ENCODE measurements at regions not wholly inside any gene's neighbourhood (a gene's known extent, or its start where the extent isn't known, plus 50 kb on each side); places are given as distances from the start of the nearest gene placed in this dataset.

DNA sequence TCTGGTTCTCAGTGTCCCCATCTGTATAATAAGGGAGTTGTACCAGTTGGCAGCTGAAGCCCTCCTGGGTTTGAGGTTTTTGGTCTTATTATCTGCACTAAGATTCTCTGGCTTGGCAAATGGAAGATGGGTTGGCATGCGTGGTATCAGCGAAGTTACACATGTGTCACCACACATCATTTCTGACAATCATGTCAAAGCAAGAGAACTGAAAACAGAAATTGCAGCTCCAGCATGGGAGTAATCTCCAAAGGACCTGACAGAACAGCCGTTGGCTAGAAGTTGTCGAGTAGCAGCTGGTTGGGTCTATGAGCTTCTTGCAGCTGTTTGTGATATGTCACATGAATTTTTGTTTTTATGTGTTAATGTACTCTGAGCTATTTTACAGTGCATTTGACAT is 317.4 kb downstream of the SLC4A3 start:
- no peak for DNase-seq (ENCODE audit: extremely low read depth in 1 of 2, low read depth in 1 of 2)

DNA sequence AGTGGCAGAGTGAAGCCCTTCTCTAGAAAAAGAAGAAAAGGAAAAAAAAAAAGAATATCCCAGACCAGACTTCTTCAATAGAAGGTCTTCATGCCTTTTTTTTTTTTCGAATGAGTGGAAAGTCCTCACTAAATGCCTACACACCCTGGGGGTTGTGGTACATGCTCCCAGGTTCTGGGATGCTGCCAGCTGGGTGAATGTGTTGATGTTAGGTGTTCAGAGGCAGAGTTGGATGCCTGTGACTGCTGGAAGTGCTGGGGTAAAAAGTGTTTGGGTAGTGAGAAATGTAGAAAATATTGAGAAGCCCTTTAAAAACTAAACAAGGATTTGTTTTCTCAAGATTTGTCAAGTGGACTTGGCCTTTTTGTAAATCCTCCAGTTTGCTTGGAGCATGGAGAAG is 318.6 kb downstream of the SLC4A3 start:
- DNase-seq (ENCODE audit: extremely low read depth in 1 of 2, low read depth in 1 of 2): no peak

DNA sequence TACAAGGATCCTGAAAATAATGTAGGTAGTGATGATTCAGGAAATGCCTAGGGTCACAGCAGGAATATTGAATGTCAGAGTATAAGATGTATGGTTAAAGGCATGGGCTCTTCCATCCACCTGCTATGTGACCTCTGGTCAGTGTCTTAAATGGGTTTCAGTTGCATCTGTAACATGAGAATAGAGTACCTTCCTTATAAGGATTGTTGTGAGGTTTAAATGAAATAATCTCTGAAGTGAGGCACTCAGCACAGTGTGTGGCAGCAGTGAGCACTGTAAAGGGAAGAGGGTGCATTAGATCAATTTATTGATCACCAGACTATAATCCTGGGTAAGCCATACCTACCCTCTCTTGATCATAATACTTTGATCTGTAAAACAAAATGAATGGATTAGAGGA is 319.1 kb downstream of the SLC4A3 start:
- DNase-seq (ENCODE audit: extremely low read depth in 1 of 2, low read depth in 1 of 2): no peak

DNA sequence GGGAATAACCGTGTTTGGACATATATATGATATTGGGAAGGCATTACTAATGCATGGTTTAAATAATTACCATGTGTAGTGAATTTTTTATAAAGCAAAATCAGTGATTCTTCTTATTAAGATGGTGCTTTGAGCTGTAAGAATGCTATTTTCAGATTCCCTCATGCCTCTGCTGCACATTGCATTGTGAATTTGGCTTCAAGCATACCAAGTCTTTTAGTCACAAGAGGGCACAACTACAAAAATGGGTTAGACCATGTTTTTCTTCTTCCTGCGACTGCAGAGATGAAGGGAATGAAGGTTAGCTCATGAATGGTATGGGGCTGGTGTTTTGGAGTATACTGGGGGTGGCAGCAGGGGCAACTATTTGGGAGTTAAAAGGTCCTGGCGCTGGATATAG is 320.1 kb downstream of the SLC4A3 start:
- DNase-seq (ENCODE audit: extremely low read depth in 1 of 2, low read depth in 1 of 2): no peak

DNA sequence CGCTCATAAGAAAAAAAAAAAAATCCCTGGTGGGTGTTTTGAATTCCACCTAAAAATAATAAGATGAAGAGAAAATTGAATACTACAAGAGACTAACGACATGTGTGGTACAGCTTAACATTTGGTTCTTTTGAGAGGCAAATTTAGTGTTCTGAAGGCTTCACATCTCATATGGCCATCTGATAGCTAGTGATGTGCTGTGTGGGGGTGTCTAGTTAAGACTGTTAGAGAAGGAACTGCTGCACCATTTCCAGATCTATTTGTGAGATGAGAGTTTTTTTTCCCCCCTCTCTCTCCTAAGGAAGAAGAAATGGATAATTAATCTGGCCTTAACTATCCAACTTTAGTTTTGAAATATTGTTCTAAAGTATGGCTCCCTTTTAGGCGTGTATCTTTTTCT is 321.6 kb downstream of the SLC4A3 start:
- no peak for DNase-seq (ENCODE audit: extremely low read depth in 1 of 2, low read depth in 1 of 2)

DNA sequence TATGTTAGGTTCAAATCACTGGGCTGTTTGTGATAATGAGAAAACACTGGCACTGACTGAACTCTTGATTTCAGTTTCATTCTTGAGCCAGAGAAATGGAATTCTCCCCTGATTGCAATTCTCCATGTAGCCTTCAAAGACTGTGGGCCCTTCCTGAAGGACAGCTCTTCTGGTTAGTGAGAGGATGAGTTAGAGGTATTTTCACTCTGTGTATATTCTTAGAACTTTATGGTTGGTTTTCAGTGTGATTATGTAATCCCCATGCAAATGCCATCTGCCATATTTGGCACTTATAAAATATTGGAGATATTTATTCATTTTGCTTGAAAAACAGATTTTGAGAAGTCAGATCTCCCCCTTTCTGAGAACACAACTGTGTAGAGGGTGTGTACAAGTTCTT is 323.7 kb downstream of the SLC4A3 start:
- DNase-seq (ENCODE audit: extremely low read depth in 1 of 2, low read depth in 1 of 2): no peak

DNA sequence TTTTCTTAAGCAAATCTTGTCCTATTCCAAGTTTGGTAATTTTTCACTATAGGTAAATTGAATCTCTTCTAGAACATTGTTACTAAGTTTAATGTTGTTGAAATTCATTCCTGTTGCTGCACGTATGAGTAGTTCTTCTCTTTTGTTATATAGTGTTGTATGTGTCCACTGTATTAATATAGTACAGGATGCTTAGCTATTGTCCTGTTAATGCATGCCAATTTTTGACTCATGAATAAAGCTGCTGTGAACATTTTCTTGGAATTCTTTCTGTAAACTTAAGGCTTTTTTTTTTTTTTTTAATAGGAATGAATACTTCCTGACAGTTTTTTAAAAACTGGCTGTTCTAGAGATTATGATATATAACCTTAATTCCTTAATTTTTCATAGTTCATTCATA is 326.9 kb downstream of the SLC4A3 start:
- DNase-seq (ENCODE audit: extremely low read depth in 1 of 2, low read depth in 1 of 2): no peak

DNA sequence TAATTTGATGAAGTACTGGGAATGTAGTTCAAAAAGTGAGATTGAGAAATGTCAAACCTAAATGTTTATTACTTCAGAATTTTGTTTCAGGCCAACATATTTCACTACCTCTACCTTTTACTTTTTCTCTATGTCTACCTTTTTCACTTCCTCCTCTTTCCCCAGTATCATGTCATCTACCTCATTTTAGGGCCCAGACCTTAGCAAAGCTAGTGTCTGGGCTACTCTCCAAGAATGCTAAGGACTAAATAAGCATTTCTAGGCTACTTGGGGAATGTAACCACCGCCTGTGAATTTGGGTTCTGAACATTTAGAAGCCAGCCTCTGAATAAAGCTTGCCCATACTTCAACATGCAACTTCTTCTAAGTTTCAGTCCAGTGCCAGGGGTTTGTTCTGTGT is 330.4 kb downstream of the SLC4A3 start:
- no peak for DNase-seq (ENCODE audit: extremely low read depth in 1 of 2, low read depth in 1 of 2)

DNA sequence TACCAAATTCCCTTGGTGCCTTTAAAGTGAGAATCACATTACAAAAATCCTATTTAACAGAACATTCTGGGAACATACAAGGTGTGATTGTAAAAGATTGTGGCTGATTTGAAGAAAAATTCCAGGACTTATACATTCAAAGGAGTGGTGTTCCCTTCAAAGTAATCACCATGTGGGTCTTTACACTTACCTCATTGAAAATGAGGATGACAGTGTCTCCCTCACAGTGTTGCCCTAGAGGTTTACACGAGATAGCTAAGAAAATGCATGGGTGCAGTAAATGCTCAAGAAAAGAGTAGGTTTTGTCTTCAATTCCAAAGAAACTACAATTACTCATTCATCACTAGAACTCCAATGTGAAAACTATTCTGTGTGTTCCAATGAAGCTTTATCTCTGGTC is 331.5 kb downstream of the SLC4A3 start:
- DNase-seq (ENCODE audit: extremely low read depth in 1 of 2, low read depth in 1 of 2): no peak

DNA sequence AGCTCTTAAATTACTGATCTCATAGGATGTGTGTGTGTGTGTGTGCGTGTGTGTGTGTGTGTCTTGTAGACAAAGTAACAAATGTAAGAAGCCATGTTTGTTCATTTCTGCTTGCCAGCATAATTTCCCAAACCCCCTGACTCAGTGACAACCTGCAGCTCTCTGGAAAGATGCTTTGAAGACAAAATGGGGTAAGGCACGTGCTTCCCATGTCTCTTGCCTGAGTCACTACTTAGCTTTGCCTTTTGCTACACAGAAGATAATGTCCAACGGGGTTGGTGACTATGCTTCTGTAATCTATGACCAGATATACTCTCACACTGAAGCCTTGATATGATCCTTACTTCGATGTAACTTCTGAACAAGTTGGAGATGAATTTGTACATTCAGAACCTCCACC is 332.0 kb downstream of the SLC4A3 start:
- DNase-seq (ENCODE audit: extremely low read depth in 1 of 2, low read depth in 1 of 2): no peak

DNA sequence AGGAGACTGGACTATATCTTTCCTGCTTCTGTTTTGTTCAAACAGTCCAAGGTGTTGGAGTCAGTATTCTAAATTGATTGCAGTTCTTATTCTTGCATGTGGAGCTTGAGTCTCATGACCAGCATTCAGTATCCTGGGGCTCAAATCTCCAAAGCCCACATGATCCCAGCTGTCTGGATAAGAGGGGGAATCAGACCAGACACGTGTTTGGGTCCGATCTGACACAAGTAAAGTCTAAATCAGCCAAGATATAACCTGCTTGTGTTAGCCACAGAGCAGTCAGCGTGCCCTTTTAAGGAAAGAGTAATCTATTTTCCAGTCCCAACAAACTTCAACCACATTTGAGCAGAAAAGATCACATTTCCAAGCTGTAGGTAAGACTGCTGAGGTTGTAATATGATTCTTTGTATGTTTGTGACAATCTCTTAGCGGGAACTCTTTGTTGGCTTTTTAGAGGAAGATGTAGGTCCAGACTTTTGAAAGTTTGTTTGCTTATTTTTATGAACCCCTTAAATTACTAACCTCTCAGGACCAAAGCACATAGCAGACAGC is 334.6 kb downstream of the SLC4A3 start:
- no peak for DNase-seq (ENCODE audit: extremely low read depth in 1 of 2, low read depth in 1 of 2)

DNA sequence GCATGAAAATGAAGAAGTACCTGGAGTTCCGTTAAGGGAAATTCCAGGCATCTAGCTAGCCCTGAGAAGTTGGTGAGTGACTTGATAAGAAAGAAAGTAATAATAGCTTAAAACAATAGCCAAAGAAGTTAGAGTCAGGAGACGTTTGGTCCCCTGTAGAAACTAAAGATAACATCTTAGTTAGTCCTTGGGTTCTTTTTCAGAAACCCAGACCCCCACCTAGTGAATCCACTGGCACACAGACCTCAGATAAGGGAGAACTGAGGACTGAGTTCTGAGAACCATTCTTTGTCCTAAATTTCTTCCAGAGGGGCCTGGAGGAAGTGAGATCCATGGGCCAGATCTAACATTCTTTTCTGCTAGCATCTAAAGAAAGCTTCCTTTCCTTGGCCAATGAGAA is 335.4 kb downstream of the SLC4A3 start:
- no peak for DNase-seq (ENCODE audit: extremely low read depth in 1 of 2, low read depth in 1 of 2)

DNA sequence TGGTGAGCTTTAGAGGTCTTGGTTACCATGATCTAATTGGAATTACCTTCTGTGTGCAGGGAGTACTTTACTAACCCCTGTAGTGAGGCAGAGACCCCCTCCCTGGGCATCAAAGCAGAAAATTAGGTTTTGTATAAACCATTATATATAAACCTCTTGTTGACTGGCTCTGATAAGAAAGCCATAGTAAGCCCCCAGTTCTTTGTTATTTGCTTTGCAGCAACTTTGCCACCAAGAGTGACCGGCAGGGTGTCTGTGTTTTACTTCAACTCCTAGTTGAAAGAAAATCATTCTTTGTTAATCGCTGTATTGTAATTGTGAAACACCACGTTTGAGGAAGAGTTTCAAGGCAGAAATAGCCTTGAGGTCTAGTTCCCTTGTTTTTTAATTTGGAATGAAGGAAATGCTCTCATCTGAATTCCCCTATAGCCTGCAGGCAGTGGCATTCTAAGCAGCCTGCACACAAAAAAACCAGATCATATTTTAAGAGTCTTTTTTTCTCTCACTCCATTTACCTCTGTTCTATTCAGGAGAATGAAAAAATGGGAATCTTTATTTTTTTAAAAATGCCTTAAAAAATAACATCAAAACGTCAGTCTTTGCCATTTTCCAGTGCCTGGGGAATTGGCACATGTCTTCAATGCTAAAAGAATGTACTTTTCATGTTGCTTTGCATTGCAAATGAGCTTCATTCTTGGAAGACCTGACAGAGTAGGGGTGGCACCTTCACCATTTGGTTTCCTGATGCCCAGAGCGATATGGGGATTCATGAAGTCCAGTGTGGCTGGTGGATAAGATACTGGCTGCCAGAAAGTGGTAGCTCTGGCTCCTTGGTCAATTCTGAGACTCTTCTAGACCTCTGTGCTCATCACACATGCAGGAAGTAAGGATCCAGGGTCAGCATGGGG is 338.1 kb downstream of the SLC4A3 start:
- no peak for DNase-seq (ENCODE audit: extremely low read depth in 1 of 2, low read depth in 1 of 2)

DNA sequence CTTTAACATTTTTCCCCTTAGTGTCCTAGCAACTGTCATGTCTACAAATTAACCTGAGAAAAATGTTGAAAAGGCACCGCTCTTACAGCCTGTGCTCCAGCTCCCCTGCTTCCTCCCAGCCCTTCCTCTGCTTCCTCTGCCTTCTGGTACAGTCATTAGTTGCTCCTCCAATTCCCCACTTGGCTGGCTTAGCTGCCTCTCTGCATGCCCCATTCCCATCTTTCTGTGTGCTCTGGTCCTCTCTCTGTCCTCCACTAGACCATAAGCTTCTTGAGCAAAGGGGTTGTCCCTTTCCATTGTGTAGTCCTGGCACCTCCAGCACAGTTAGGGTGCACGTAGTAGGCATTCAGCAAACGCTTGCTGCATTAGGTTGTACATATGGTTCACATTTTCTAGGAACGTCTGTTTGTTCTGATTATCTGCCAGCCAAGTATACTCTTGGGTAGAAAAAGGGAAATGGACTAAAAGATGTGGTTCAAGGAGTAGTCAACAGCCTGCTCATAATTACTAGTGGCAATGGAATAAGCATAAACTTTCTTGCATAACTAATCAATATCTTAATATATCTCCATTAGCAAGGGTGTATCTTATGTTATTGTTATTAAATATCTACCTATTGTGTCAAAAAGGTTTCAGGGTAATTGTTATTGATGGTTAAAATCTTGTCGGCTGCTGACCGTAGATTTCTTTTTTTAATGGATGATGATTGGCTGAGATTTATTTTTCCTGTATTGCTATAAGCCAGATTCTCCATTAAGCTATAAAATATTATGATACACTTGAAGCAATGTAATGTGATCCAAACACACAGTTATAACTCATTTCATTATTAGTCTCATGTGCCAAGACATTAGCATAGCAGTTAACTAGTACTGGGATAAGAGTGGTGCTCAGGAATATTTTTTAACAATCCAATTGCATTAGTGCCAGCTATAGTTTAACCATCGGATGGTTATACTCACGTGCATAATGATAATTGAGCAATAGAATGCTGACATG is 340.1 kb downstream of the SLC4A3 start:
- DNase-seq (ENCODE audit: extremely low read depth in 1 of 2, low read depth in 1 of 2): no peak

DNA sequence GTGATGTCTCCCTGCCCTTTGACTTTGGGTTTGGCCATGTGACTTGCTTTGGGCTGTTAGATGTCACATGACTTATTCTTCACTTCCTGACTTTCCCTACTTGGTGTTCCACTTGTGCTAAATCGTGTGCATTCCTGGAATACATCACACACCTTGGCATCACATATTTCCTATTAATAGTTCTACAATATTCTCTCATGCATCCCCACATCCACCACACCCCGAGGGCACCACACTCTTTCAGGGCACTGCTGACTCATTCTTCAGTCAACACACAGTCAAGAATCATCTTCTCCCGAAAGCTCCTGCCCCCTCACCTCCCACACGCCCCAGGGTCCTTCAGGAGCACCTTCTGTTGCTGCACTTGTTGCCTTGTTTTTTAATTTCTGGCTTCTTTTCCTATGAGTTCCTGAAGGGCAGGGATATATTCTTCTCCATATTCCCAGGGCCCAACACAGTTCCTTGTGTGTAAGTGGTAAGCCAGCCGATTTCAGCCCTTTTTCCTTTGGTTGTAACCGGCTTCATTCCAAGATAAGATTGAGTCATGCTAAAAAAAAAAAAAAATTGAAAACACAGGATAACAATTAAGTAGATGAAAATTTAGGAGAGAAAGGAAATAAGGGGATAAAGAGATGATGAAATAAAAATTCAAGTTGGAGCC is 341.4 kb downstream of the SLC4A3 start:
- no peak for DNase-seq (ENCODE audit: extremely low read depth in 1 of 2, low read depth in 1 of 2)

DNA sequence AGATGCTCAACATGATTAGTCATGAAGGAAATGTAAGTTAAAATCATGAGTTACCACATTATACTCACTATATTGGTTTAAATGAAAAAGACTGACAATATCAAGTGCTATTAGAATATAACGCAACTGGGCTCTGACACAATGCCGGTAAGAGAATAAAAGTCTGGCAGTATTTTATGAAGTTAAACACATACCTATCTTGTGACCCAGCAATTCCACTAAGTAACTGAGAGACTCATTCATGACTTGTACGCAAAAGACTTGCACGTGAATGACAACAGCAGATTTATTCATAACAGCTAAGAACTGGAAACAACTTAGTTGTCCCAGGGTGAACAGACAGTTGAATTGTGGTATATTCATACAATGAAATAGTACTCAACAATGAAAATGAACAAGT is 342.1 kb downstream of the SLC4A3 start:
- no peak for DNase-seq (ENCODE audit: extremely low read depth in 1 of 2, low read depth in 1 of 2)

DNA sequence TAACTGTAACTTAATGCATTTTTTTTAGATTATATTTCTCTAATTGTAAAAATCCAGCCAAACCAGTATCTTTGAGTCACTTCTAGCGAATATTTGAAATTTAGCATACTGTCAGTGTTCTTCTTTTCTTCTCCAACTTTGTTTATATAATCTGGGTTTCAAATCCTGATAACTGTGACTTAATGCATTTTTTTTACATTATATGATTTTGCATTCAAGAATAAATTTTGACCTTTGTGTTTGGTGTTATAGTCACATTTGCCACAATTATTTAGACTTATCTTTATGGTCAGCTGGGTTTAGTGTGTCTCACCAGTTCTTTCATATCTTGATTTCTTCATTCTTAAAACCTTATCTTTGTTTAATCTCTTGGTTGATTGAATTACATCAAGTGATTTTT is 345.7 kb downstream of the SLC4A3 start:
- DNase-seq (ENCODE audit: extremely low read depth in 1 of 2, low read depth in 1 of 2): no peak

DNA sequence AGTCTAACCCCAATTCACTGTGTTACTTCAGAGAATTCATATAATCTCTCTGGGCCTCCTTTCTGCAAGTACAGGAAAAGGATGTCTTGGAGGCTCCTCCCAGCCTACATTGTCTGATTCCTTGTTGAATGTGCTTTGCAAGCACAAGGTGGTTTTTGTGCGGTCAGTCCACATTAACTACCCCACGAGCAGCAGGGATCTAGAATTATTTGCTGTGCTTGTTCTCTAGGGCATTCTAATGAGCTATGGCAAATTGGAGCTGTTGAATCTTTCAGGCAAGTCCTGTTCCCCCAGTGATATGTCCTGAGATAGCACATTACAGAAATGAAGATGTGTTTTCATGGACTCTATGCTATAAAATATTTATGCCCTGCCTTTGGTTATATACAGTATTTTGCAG is 349.4 kb downstream of the SLC4A3 start:
- no peak for DNase-seq (ENCODE audit: extremely low read depth in 1 of 2, low read depth in 1 of 2)

DNA sequence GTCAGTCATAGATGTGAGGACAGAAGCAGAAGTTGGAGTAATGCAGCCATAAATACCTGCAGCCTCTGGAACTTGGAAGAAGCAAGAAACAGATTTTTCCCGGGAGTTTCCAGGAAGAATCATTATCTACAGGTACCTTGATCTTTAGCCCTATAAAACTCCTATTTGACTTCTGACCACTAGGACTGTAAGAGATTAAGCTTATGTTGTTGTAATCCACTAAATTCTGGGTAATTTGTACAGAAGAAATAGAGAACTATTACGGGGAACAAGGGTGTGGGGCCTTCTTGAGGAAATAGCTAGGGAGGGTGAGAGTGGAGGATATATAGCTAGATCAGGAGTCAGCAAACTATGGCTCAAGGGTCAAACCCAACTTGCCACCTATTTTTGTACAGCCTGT is 353.2 kb downstream of the SLC4A3 start:
- DNase-seq (ENCODE audit: extremely low read depth in 1 of 2, low read depth in 1 of 2): no peak

DNA sequence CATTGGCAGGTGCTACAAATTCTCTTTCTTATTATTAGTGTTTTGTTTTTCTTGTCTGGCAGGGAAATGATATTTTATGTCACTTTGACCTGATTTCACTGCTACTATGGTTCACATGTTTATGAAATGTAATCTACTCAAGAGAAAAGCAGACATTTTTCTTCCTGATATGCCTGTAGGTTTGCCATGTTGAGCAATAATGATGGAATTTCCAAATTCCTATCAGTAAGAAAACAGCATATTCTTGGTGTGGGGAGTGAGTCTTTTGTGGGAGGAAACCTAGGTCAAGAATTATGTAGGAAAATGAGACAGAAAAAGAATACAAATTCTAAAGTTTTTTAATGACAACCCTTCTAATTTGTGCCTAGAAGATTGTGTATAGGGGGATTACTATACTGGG is 356.4 kb downstream of the SLC4A3 start:
- DNase-seq (ENCODE audit: extremely low read depth in 1 of 2, low read depth in 1 of 2): no peak

DNA sequence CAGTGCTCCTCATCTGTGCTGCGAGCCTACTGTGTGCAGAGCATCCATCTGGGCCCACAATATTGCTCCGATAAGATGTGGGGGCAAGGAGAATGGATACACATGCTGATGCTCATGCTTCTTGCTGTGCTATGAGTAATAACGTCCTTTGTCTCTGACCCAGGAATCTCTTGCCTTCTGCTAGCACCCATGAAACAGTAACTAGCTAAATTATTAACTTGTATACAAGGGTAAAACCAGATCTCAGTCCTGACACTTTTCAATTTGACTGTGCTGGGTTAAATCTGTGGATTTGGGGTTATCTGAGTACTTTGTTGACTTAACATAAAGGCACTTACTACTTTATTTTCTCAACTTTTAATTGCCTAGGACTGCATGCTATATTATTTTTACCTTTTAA is 357.6 kb downstream of the SLC4A3 start:
- no peak for DNase-seq (ENCODE audit: extremely low read depth in 1 of 2, low read depth in 1 of 2)
